NB4 (cell line): ENCODE measurements at regions not wholly inside any gene's neighbourhood (a gene's known extent, or its start where the extent isn't known, plus 50 kb on each side); places are given as distances from the start of the nearest gene placed in this dataset.

Experiments
- DNase-seq: peaks from one replicate; pipeline ENCODE4 v3.0.0; 2010; ENCODE audit warnings: low read depth
- H3K4me3 ChIP-seq: one replicate; pipeline ENCODE4 v1.5.1; 2011; ENCODE audit warnings: mild to moderate bottlenecking, low read depth, low read length, moderate library complexity
- MYC ChIP-seq: IDR thresholded peaks from 2 replicates; pipeline ENCODE4 v1.6.1; 2011; ENCODE audit warnings: low read depth, low read length
- POLR2A ChIP-seq: IDR thresholded peaks from 2 replicates; pipeline ENCODE4 v1.6.1; 2011; ENCODE audit warnings: mild to moderate bottlenecking; ENCODE audit not compliant: insufficient read length; ENCODE audit errors: extremely low read depth
- TF ChIP-seq, protein P1 (sequence below): IDR thresholded peaks from 2 replicates; pipeline ENCODE4 v1.6.1; 2011; ENCODE audit warnings: low read depth, low read length
- TF ChIP-seq, protein P2 (sequence below): IDR thresholded peaks from one replicate; pipeline ENCODE4 v1.5.1; 2012; ENCODE audit warnings: low read depth, low read length

DNA sequence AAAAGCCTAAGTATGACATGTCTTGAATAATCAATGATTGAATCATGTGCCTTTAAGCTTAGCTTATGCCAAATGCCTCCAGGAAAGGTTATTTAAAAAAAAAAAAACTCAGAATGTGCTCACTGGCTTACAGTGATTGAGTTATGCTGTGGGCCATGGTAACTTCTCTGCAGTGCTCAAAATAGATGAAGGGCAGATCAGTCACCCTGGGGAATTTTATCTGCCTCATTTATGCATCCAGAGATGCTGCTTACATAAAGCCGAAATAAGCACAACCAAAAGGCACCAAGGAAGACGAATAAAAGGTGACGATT, 118.7 kb upstream of the MDM1 start:
- TF ChIP-seq, protein P1, sequence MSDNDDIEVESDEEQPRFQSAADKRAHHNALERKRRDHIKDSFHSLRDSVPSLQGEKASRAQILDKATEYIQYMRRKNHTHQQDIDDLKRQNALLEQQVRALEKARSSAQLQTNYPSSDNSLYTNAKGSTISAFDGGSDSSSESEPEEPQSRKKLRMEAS, result no peak
- TF ChIP-seq POLR2A, result no peak
- TF ChIP-seq, protein P2, sequence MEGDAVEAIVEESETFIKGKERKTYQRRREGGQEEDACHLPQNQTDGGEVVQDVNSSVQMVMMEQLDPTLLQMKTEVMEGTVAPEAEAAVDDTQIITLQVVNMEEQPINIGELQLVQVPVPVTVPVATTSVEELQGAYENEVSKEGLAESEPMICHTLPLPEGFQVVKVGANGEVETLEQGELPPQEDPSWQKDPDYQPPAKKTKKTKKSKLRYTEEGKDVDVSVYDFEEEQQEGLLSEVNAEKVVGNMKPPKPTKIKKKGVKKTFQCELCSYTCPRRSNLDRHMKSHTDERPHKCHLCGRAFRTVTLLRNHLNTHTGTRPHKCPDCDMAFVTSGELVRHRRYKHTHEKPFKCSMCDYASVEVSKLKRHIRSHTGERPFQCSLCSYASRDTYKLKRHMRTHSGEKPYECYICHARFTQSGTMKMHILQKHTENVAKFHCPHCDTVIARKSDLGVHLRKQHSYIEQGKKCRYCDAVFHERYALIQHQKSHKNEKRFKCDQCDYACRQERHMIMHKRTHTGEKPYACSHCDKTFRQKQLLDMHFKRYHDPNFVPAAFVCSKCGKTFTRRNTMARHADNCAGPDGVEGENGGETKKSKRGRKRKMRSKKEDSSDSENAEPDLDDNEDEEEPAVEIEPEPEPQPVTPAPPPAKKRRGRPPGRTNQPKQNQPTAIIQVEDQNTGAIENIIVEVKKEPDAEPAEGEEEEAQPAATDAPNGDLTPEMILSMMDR, result no peak
- no peak for TF ChIP-seq MYC
- no peak overlapping the region for H3K4me3 ChIP-seq
- DNase-seq, result no peak

DNA sequence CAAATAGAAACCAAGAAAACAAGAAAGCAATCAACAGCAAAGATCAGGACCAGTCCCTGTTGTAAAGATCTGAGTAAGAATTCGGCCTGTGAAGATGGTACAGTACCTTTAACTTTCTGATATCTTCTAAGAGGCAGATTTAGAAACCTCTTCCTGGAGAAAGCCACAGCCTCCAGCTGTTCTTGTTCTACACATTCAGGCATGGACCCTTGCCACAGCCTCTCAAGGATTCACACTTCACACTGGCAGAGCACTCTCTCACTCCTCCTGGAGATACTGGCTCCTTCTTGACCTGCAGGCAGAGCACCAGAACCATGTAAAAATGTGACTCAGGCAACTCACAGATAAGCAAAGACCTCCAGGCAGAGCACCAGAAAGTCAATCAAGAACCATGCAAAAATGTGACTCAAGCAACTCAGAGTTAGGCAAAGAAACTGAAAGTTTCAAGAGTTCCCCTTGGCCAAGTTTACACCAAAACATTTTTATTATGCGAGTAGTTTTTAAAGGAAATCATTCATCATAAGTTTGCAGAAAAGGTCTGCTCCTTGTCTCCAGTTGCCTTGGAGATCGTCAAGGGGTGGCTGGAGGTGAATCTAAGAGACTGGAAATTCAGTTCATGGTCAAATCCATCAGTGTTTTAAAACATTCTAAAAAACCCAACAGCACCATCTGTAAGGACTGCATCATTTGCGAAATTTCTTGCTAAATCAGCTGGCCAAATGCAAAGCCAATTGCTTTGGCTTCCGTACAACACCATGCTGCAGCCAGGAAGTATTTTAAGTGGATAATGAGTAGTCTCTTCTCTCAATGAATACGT, 119.3 kb upstream of the MDM1 start:
- peak; percentile 53 for DNase-seq
- no peak overlapping the region for H3K4me3 ChIP-seq
- TF ChIP-seq POLR2A (no peak), MYC (no peak)
- TF ChIP-seq, protein P2, result no peak
- TF ChIP-seq, protein P1, result no peak

DNA sequence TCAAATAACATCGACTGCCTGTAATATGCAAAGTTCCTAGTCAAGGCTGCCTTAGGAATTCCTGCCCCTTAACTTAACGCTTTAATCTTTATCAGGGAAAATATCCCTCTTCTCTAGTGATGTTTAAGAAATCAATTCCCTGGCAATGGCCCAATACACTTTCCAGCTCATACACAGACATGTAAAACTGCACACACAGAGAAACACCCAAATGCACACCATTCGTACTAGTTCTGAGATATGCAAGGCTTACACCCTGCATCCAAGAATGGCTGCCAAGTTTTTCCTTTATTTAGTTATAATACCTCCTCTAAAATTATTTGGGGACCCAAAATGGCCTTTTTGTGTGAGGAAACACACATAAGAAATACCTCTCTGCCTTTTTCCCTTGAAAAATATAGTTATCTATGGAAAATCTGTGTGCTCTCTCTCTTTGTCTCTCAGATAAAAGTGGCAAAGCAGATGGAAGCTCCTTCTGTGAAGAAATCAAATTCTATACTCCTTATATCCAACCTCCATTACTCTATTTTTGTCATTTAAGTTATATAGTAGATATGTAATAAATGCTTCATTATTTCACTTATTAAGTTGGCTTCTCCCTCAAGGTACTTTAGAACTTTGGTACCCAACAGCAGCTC, 120.0 kb upstream of the MDM1 start:
- no peak overlapping the region for H3K4me3 ChIP-seq
- no peak for DNase-seq
- TF ChIP-seq POLR2A, result no peak
- TF ChIP-seq, protein P2, result no peak
- TF ChIP-seq, protein P1, result no peak
- no peak for TF ChIP-seq MYC

DNA sequence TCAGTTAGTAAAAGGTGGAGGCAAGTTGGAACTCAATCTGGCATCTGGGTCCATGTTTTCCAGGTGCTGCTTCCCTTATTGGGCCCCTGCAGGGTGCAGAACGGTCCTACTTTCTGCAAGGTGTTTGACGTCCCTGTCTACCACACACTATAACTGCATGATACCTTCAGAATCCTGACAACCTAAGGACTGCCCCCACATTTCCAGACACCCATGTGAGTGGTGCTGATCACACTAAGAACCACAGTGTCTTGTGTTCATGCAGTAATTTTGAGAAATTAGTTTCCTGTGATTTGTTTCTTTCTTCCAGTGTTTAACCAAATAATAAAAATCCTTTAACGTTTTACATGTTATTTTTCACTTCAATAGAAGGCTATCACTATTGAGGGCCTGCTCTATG, 121.1 kb upstream of the MDM1 start:
- no peak overlapping the region for H3K4me3 ChIP-seq
- no peak for DNase-seq
- TF ChIP-seq, protein P2, result no peak
- TF ChIP-seq POLR2A (no peak), MYC (no peak)
- TF ChIP-seq, protein P1, result no peak

DNA sequence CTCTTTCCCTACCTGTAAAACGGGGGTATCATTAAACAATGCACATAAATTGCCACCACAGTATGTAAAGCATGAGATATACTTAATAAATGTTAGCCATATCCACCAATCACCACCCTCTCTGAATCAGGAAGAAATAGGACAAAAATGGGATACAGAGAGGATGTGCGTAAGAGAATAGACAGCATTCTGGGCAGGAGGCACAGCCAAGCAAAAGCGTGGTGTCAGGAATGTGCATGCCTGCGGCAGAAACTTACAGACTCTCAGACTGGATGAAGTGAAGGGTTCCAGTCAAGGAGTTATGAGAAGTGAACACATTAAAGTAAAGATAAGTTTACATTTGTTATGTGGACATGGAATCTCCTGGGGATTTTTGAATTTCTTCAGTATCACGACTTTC, 121.7 kb upstream of the MDM1 start:
- TF ChIP-seq, protein P1, result no peak
- TF ChIP-seq MYC, result no peak
- no peak for TF ChIP-seq POLR2A
- TF ChIP-seq, protein P2, result no peak
- DNase-seq, result no peak
- H3K4me3 ChIP-seq, result no peak overlapping the region
